HG03066 (cell line): ENCODE measurements at regions not wholly inside any gene's neighbourhood (a gene's known extent, or its start where the extent isn't known, plus 50 kb on each side); places are given as distances from the start of the nearest gene placed in this dataset.

Experiments
- ATAC-seq: cut with Tn5 transposase; IDR thresholded peaks from one replicate; pipeline ENCODE4 v1.9.1; 2021; ENCODE audit warnings: low read depth; ENCODE audit not compliant: unreplicated experiment

DNA sequence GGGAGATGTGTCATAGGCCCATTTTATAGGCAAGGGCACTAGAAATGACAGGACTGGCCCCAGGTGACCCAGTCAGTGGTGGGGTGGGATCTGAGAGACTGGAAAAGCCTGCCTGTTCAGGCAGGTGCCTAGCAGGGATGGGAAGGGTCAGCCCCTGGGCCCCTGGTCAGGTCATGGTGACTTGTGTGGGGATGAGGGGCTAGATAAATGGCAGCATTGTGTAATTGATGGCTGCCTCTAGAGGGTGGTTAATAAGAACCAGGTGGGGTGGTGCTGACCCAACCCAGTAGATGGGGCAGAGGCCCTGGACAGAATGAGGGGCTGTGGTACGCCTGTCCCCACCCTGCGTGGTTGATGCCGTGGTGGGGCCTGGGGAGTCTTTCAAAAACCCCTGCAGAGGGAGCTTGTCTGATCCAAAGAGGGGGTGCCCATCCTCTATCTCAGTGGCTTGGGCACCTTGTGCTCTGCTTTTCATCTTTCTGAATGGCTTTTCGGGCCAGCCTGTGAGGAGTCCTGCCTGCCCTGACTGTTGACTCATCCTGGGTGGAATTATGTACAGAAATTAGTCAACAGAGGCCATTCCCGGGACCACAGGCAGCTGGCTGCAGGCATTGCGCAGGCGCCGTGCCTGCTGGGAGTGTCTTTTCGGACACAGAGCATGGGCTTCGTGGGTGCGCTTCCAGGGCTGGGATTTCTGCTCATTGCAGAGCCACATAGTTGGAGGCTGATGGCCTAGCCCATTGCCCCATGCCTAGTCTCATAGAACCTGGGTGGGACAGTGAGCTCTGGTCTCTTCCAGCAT, 93.6 kb upstream of the PITX1 start:
- no peak for ATAC-seq

DNA sequence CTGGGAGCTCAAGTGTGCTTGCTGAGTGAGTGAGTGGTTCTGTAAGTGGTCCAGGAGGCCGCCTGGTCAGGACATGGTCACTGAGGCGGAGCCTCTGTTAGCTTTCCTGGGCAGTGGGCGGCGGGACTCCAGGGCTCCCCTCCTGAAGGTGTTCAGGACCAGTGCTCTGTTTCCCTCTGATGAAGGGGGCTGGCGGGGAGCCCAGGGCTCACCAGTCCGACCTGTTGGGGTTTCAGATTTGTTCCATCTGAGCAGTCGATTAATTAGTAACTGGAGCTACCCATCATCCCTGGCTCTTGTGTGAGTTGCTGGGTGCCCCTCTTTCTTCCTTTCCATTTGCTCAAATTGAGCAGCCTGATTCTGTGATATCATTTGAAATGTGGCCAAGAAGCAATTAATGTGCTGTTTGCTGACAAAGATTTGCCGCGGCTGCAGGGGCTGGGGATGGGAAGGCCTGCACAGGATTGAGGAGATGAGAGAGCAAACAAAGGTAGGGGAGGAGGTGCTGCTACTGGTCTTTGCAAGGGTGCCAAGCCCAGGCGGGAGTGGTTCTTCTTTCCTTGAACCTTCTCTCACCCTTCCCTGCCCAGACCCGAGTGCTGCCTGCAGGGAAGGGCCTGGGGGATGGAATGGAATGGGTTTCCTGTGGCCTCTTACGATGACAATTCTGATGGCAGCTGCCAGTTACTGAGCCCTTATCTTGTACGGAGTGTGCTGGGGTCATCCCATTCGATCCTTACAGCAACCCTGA, 92.8 kb upstream of the PITX1 start:
- no peak for ATAC-seq

DNA sequence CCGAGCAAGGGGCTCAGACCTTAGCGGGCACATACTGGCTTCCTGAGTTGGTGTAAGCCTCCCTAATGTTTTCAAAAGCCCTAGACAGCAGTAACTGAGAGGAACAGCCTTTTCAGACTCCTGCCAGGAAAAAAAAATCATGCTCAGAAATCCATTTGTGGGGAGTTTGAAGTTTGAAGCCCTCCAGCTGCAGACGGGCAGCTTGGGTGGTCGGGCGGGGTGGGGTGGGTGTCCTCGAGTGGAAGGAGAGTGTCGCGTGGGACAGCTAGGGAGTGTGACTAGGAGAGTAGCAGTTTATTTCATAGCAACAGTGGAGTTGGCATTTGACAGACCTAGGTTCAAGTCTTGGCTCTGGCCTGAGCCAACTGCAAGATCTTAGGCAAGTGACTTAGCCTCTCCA, 90.7 kb upstream of the PITX1 start:
- ATAC-seq: no peak

DNA sequence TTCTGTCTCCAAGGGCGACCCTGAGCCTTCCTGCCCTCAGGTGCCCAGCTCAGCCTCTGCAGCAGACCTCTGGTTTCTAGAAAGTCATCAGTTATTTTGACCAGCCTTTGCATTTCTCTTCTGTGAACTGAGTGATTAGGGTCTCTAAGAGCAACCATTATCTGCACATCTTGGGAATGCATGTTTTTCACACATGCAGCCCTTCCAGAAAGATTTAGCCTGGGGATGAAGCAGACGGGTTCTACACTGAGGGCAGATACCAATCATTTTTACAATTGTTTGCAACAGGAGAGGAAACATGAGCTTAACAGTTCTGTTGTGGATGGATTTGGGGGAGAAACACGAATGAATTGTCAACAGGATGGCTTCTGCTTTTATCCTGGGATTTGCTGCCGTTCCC, 90.1 kb upstream of the PITX1 start:
- ATAC-seq: no peak

DNA sequence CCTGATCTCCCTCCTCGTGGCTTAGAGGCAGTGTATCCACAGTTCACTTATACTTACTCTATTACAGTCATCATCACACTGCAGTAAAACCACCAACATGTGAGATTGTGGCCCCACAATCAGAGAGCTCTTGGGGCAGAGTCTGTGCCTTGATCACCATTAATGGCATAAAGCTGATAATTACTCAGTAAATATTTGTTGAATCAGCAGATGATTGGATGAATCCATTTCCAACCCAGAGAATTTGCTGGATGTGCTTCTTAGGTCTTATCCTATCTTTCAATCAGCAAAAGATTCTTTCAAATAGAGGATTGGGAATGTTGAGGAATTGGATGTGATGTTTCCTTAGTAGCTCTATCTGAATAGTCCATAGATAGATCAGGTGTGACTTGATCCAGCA, 88.8 kb upstream of the PITX1 start:
- no peak for ATAC-seq

DNA sequence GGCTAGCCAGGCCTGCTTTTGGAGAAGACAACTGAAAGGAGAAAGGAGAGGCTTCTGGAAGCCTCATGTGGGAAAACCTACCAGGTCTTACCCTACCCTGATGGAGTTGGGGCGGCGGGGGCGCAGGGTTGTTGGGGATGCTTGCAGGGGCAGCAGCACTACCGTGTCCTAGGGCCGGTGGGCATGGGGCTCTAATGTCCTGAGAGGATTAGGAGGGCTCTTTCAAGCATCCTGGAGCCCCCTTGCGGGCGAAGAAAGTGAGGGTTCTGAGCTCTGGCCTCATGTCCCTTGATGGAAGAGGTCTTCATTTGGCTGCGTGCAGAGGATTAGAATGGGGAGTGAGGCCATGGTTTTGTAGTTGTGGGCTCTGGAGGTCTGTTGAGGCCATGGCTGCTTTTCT, 86.9 kb upstream of the PITX1 start:
- ATAC-seq: no peak

DNA sequence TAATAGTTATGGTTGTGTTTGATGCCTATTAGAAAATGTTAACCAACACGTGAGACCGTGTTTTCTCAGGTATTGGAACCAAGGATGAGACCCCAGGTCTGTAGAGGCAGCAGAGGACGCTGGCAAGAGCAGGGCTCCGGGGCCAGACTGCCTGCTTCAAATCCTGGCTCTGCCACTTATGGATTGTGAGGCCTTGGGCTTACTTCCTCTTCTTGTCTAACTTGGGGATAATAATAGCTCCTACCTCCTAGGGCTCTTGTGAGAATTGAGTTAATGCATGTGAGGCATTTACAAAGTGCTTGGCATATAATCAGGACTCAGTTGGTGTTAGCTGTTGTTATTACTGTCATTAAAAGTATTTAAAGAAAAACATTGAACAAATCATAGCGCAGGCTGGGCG, 85.5 kb upstream of the PITX1 start:
- ATAC-seq: no peak

DNA sequence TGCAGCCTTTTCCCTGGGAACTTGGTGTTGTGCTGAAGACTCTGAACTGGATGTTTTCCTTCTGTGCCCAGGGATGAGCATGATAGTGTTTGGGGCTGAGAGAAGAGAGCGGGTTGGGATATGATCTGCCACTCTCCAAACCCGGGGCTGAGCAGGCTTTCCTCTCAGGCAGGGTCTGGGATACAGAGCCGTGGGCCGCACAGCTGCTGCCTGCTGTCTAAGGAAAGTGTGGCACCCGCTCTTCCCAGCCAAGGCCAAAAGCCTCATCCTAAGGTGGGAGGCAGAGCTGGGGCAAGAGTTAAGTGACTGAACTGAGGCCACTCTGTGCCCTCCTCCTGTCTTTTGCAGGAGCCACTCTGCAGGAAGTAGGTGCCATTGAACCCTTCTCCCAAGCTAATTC, 83.6 kb upstream of the PITX1 start:
- no peak for ATAC-seq

DNA sequence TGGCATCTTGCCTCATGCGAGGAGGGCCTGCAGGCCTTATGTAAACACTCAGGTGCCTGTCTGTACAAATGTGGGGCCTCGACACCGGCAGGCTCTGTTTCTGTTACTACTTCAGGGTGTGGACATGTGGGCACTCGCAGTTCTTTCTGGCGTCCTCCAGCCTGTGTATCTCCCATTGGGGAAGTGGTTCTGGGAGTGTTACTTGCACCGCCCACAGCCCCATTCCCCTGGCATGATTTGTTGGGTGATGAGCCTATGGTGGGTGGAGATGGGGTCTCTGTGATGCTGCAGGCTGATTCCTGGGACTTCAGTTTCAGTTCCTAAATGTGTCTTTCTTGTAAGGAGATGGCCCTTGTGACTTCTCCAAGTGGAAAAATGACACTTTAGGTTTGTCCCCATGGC, 82.1 kb upstream of the PITX1 start:
- ATAC-seq: no peak

DNA sequence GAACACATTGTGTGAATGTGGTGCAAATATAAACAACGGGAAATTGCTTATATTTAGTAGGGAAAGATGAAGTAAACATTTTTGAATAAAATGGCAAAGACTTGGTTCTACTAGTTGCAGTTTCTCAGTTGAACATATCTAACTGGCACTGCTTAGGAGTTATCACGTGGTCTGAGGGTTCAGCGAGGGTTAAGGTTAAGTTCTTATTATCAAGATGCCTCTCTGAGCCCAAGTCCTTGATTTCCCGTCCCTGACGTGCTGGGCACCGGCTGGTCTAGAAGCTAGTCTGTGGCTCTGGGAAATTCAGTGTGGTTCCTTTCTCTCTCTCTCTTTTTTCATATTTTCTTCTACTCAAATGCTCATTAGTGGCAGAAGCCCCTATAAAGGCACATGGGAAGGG, 81.6 kb upstream of the PITX1 start:
- no peak for ATAC-seq

DNA sequence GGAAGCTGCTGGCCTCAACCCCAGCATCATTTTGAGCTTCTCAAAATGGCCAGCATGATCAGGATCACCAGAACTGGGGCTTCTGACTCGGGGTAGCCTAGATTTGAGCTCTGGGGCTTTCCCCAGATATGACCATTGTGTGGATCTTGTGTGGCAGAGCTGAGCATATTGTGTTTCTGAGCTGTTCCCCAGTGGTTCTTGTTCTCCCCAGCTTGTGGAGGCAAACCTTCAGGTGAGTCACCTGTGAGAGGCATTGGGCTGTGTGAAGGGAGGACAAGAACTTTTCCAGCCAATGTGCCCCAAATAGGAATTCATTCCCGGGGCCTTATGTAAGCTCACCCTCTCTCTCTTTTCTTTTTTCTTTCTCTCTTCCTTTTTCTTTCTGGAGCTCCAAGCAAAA, 80.7 kb upstream of the PITX1 start:
- no peak for ATAC-seq

DNA sequence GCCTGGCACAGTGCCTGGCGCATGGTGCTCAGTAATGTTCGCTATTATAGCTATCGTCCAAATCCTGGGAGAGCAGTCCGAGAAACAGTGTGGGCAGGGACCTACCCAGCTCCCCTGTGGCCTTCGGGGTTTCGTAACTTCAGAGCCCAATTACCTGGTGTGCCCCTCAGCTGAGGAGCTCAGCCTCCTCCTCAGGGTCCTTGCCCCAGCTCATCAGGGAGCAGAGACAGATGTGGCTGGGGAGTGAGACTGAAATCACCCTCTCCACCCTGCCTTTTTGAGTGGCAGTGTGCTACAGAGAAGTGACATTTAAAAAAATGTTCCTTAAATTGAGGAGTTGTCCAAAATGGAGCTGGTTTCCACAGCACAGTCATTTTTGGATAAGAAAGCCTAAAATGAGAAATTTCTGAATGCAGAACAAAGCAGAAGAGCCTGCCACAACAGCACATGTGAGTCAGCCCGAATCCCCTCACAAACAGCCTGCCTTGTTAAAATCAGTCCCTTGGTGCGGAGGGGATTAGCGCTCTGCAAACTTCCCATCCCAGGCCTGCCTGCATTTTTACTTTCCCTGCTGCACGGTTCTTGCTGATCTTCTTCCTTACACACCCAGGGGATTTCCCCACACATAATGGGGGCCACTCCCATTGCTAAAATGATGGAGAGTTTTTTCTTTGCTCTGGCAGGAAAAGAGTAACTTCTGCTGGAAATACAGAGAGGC, 78.1 kb upstream of the PITX1 start:
- ATAC-seq: no peak

DNA sequence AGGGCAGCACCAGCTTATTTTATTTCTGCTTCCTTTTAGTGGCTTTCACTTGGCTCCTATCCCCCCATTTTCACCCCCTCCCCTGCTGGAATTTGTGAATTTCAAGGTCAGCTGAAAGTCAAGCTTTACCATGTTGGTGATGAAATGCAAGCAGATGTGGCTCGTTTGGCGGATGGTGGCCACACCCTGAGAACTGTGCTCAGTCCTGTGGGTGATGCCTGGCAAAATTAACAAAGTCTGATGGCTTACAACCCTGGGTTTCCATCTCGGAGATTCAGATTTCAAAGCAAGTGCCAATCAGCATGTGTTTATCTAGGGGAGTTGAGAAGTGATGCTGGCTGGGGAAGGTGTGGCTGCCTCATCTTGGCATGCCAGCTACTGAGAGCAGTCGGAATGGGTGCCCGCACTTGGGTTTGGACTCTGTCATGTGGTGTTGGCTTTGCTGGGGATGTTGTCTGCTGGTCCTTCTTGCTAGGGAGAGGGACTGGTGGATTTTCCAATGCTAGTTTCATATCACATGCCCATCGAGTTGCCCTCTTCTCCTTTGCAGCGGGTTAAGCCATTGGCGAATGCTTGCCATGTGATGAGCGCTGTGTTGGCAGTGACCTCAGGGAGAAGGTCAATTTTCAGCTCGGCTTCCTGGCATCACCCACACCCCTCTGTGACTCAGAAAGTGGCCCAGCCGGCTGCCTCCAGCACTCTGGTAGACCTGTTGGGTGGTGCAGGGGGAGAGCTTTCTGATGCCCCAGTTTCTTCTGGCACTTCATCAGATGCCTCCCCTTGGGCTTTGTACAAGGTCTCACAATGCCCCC, 77.0 kb upstream of the PITX1 start:
- no peak for ATAC-seq

DNA sequence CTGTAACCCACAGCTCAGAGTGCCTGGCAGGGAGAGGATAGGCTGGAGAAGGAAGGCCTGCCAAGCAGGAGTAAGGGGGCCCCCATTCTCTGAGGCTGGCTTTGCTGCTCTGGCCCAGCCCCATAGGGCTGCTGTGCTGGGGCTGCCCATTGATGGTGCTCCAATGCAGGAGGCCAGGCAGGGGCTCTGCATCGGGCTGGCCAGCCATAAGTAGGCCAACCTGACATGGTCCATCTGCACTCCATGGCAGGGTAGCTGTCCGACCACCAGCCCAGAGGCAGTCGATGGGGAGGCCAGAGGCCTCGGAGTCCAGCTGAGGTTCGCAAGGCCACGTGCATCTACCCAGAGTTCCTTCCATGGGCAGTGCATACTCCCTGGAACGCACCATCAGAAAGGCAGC, 75.0 kb upstream of the PITX1 start:
- no peak for ATAC-seq

DNA sequence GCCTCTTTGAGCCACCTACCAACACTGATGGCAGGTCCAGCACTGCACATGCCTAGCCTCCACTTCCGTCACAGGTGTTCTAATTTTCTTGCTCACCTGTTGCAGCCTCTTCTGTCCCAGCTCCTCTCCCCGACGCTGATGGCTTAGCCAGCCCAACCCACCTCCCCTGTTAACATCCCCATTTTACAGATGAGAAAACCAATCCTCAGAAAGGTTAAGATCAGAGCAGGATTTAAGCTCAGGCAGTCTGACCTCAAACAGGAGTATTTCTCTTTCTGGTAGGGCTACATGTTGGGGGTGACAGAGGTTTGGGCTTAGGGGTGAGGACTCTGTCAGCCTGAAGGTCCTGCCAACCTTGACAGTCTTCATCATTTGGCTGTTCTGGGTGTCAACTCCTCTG, 74.5 kb upstream of the PITX1 start:
- no peak for ATAC-seq

DNA sequence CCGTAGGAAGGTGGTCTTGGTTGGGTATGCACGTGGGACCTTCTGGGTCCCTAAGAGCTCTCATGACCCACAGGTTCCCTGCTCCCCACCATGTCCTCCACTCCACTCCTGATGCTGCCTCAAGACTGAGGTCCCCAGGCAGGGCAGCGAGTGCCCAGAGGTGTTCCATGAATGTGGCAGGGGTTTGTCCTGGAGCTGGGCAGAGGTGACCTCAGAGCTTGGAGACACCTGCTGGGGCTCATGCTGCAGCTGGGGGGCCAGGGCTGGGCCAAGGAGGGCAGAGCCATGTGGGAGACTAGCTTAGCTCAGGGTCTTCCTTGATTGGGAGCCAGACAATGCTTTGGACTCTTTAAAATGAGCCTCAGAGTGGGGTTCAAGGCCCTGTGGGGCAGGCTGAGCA, 74.0 kb upstream of the PITX1 start:
- ATAC-seq: no peak

DNA sequence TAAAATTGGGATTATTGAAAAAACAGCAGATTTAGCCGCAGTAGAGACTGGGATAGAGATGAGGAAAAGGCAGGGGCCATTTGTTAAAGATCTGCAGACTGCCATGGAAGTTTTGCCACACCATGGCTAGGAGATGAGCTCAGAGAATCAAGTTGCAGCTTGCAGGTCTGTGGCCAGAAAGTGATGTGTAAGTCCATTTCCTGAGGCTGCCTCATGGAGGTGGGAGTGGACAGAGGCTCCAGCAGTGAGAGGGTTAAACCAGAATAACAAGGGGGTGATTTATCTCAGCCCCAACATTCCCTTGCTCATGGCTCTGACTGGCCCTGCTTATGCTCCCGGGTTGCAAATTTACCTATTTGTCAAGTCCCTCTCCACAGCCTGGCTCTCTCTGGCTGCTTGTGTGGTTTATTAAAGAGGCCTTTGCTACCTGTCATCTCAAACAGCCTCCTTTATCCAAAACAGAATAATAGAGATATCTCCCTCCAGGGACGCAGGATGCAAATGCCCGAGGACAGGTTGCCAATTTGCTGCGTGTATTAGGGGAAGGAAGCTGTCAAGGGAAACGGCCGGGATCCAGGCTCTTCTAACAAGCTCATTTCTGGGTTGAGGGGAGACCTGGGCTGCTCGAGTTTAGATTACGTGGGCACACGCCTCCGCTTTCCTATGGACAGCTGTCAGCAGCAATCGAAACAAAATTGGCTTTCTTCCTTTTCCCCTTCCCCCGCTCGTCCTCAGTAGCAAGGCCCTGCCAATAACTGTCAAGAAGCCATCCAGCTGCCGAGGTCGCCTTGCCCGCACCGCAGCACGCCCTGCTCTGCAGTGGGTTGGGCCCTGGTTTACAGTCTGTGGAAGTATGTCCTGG, 72.8 kb upstream of the PITX1 start:
- ATAC-seq: no peak

DNA sequence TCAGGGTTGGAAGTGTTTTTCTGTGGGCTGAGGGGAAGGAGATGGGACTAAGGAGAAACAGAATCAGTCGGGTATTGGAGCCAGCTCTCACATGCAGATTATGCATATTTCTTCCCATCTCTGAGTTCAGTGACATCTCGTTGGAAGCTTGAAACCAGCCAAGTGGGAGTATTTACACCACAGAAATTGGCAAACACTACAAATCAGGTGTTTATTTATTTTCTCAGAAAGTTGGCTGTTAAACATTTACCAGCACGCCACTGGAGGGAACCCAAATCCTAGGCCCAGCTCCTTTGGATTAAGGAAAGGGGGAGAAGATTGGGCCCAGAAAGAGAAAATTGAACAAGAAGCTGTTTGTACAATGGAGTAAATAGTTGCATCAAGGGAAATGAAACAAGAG, 72.1 kb upstream of the PITX1 start:
- ATAC-seq: no peak

DNA sequence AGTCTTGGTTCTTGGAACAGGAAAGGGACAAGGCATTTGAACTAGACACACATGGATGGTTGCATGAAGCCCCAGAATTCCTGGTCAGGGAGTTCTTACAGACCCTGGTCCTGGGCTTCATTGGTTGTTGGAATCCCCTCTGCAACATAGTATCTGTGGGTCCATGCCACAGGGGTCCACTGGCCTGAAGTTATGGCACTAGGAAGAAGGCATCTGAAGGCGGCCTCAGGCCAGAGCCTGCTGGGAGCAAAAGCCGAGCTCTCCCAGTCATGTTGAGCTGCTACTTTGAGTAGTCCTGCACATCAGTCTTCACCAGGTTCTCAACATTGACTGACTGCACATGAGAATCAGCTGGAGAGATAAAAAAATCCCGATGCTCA, 71.1 kb upstream of the PITX1 start:
- ATAC-seq: no peak

DNA sequence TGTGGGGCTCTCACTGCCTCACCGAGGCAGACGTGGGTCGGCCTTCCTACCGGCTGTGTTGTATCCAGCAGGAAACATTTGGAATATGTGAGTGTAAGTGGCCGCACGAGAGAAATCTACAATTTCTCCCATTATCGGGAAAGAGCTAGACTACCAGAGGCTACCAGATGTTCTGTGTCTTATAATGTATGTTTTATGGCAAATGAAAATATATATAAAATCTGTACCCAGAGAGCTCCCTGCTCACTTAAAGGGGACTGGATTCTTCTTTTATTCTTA, 69.5 kb upstream of the PITX1 start:
- ATAC-seq: no peak
